ENCODE measurements at regions not wholly inside any gene's neighbourhood (a gene's known extent, or its start where the extent isn't known, plus 50 kb on each side); places are given as distances from the start of the nearest gene placed in this dataset.

DNA sequence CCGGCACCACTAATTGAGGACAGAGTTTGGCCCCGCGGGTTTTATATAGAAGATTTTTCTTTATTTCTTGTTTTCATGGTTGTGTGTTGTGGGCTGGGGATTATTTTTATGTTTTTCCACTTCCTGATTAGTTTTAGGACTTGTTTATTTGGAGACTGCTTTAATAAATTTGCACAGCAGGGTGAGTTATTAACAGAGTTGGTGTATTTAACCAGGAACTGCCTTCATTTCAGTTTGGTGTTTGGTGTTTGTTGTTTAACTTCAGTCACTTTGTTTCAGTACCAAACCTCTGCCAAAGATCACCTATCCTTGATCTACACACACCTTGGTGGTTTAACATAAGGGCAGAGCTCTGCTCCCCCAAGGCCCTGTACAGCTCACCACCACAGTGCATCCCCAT, 103.5 kb upstream of the LMO4 start:
- DNase-seq: no peak

DNA sequence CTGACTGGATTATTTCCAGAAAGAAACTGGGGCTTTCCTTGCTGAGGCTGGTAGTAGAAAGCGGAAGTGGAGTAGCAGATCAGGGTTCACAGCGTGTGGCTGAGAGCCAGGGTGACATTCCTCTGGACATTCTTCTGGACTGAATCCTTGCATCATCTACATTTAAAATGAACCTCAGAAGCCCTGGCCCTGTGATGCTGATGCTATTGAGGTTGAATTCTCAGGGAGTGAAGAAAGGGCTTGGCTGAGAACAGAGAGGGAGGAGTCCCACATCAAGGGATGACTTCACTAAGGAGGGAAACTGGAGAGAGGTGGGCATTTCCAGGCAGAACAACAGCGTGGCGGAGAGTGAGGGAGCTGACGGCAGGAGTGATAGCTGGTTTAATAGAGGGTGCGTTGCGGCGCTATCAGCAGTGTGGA, 102.3 kb upstream of the LMO4 start:
- DNase-seq: no peak

DNA sequence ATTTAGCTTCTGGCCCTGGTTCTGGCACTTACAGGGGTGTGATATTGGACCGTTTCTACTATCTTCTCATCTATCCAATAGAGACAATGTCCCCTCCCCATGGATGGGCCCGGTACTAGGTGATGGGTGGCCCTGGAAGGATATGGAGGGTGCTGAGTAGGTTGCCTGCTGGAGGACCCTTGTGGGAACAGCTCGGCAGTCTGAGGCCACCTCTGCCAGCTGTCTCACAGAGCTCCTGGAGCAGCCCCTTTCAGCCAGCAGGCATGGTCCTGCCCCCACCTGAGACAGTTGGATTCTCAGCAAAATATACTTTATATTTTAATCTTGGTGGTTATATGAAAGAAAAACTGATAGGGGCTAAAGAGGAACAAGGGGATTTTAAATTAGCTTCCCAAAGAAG, 101.0 kb upstream of the LMO4 start:
- no peak for DNase-seq

DNA sequence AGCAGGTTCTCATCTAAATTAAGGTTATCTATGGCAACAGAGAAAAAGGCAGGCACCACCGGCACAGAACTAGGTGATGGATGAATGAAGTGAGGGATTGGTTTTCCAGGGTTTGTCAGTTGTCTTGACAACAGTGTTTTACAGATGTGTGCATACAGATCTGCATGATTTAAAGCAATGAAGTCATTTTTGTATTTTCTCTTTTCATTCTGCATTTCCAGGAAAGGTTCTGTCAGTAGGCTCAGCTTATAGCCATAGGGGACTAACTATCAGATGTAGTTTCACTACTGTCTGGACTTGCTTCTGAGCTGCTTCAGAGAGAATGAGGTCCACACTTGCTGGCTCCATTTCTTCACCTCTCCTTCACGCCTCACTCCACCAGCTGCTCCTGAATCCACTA, 98.2 kb upstream of the LMO4 start:
- no peak for DNase-seq

DNA sequence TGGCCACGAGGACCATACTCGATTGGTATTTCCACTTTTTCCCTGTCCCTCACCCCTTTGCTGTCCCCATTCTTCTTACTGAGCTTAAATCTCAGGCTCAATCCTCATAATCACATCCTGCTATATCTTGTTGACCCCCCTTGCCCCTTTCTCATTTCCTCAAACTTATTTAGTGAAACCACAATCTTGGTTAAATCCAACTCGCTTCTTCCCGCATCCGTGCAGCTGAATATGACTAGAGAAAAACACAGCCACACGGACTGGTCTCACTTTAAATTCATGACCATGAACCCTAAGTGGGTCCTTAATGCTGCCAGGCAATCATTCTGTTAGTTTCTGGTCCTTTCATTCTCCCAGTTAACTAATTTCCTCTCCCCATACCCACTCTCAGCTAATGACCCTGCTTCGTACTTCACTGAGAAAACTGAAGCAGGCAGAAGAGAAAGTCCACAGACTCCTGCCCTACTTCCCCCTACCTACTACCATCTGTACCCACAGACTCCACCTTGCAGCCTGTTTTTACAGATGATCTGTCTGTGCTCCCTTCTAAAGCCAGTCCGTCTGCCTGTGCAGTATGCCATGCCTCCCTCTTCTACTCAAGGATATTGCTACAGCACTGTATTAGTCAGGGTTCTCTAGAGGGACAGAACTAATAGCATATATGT, 96.8 kb upstream of the LMO4 start:
- DNase-seq: no peak

DNA sequence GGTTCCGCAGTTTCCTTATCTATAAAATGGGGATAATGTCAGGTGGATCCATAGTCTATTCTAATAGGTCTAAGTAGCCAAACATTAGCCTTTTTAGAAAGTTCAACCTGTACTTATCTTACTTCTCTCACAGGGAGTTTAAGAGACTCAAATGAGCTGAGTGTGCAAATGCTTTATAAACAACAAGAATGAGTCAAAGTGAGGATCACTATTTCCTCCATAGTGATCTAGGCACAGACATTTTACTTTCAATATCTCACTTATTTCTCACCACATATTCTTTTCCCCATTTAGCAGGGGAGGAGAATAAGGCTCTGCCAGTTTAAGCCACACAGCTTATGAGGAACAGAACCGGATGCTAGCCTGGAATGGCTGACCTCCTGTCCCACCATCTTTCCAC, 92.1 kb upstream of the LMO4 start:
- DNase-seq: no peak

DNA sequence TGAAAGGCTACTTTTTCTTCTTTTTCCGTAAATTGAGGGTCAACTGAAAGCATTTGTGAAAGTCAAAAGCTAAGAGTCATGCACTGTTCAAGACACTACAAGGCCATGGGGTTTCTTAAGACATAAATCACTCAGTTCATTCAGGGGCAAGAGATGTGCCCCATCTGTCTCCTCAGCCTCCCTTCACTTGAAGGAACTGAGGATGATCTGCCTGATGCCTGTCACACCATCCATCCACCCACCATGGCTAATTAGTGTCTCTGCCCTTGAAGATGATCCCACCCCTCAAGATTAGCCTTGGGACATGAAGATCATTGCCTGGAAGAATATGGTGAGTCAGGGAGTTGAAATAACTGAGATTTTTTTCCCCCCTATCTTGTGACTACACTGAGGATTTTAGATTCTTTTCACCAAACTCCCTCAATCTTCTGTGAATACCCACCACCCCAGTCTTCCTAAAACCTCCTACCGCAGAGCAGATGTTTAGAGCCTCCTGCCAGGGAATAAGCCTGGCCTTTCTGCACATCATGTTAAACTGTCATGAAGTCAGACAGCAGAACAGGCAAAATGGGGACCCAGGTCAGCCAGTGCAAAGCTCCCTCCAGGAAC, 88.6 kb upstream of the LMO4 start:
- no peak for DNase-seq

DNA sequence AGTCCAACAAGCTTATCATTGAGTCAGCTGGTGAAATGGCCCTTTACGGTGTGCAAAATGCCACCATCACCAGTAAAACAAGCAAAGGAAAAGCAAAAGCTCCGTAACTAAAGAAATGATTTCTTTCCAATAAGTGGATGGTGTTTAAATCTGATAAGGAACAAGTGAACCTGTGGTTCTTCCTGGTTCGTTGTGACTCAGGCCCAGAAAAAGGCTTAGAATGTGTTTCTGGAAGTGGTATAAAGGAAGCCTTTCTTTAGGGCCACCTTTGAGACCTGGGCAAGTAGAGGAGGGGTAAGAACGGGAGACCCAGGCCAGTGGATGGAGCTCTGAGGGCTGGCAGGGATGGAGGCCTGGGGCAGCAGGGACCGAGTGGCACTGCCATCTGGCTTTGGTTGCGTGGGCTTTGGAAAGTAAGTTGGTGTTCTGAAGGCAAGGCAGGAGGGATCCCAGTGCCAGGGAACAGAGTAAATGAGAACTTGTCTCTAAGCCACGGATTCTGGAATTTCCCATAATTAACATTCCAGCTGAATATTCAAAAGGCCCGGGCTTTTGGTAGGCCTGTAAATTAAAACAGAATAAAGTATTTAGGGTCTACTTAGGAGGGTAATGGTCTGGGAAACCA, 87.9 kb upstream of the LMO4 start:
- peak; percentile 27 for DNase-seq

DNA sequence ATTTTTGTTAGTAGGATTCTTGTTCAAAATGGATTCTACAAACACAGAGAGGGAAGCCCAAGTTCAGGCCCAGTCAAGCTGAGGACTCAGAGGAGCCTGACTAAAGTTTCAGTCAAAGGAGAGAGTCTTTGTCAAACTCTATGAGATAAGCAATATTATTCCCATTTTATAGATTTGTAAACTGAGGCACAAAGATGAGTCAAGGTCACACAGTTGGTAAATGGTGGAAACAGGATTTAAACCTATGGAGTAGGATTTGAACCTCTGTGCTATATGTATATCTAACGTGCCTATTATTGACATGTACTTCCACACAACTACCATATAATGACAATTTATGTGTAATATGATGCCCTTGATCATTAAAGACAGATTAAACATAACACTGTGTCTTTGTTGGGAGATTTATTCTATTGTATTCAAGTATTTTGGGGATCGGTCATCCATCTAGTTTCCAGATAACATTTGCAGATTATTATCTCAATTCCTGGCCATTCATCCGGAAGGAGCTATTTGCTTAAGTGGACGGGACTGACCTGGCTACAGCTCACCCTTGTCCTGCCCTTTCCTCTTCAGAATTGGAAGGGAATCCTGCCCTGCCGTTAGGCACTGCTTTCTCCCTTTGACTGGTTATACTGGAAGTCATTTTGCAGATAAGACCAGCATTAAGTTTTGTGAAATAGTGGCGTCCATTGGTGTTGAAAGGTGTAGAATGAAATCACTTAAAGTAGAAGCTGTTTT, 86.1 kb upstream of the LMO4 start:
- DNase-seq: no peak

DNA sequence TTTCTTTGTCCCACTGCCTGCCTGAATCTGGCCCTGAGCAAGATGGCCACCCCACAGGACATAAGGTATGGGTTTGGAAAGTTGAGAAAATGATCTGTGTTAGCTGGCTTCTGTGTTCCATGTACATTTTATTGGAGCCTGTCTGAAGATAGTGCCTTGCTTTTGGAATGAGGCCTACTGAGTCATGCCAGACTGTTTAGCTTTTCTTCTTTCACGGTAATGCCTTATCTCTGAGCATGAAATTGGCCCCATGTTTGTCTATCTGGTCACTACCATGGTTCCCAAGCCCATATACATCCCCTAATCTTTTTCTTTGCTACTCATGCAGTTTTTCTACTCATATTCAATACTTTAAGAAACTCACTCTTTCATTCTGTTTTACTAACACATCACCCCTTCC, 85.1 kb upstream of the LMO4 start:
- DNase-seq: no peak

DNA sequence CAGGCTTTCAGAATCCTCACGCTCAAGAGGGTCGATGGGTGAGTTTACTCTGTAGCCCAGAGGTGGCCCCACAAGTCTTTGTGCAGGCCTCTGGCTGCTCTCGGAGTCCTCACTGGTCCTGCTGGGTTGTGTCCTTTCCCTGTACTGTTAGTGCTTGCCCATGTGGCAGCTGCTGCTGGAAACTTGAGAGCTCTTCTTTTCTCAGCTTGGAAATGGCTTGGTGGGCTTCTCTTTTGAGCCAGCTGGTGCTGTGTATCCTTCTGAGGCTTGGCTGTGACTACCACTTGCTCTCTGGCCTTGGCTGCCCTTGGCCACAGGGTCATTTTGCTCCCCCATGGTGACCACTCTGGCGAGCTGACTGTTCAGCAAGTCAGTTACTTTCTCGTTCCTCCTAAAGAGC, 82.2 kb upstream of the LMO4 start:
- DNase-seq: no peak

DNA sequence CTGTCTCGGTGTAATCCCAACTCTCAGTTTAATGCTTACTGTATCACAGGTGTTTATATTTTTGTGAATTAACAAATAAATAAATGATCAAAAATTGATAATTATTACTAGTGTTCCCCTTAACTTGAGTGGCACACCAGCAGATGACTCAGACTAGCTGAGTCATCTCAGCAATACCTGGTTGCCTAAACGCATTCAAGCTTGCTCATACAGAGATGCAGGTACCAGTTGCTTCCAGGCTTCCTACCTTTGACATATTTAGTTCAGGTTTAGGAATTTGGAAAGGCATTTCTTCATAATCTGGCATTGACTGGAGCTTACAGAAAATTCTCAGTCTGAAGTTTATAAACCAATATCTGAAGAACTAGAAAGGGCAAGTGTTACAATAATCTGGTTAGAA, 78.9 kb upstream of the LMO4 start:
- DNase-seq: no peak

DNA sequence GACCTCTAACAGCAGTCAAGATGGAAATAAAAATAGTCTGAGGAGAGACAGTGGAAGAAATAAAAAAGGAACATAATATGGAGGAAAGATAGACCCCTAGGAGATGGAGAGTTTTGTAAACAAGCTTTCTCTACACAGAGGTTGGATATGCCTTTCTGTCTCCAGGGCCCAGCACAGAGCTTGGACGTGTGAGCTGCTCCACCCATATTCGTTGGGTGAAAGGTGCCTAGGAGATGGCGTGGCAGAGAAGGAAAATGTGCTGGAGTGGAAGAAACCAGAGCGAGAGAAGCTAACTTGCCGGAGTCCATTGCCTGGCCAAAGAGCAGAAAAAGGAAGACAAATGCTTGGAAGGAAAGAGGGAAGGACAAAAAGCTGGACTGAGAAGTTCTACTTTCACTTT, 78.3 kb upstream of the LMO4 start:
- no peak for DNase-seq

DNA sequence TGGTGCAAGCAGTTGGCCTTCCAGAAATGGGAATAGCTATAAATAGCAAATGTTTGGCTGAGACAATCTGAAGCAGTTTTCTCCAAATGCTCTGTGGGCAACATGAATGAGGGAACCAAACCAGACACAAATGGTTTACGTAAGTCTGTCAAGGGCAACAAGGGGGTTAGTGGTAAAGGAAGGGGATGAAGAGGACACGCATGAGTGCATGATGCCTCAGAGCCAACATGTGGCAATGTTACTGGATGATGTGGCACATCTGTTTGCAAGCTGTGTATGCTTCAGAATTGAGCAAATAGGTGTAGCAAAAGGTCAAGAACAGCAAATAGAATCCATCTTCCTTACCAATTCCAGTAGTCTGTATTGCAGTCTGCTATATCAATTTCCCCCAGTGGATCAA, 76.3 kb upstream of the LMO4 start:
- DNase-seq: no peak

DNA sequence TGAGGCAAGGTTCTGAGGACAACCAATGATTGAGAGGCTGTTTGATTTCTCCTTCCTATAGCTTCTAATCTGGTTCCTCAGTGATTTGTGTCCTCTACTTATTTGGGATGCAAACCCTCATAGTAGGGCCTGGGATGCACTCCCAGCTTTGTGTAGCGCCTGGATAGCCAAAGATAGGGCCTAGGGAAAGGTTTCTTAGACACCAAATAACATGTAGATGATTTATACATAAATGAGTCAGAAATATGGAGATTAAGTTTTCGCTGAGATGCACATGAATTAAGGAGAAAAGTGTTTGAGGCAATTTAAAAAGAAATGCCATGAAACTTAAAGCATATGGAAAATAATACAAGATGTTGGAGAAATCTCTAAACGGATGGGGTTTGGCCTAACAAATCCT, 66.0 kb upstream of the LMO4 start:
- no peak for DNase-seq

DNA sequence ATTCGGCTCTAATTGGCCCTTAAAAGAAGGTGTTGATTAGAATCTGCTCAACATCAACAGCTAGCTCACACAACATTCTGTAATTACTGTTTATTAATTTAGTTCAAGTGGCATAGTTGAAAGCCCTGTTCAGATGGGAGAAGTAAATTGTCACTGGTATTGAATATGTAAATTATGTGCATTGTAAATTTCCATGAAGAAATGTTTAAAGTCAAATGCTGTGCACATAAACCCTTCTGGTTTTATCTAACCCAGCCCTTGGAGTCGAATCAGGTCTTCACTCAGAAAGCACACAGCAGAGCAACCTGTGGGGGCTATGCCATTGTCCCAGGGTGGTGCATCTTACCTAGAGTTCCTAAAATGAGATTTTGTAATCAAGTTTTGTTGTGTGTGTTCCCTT, 65.4 kb upstream of the LMO4 start:
- DNase-seq: no peak

DNA sequence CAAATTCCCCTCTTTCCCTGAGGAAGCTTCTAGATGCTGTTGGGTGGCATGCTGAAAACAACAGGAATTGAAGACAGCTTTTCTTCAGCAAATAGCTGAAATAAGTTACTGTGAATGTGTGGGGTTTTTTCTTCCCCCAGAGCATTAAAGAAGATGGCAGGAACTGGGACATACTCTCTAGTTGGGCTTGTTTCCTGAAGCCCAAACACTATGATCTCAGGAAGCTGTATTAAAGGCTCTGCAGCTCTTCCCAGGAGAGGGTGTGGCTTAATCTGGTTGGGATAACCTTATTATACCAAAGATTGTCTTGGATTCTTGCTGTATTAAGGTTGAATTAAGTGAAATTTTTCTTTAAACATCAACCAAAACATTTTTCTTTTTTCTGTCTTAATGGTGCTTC, 64.9 kb upstream of the LMO4 start:
- no peak for DNase-seq

DNA sequence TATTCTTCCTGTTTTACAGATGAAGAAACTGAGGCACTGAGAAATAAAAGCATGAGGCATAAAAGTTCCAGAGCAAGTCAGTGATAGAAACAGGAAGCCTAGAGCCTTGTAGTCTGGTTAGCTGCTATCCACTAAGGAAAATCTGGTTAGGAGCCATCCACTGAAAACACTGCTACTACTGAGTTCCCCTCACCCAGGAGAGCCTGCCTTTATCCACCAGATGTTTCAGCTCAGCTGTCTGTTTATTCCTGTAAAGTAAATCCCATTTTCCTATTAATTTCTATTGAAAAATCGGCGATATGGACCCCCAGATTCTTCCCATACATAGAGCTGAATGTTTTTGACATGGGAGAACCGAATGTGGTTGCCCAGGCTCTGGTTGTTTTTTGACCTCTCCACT, 63.7 kb upstream of the LMO4 start:
- DNase-seq: no peak

DNA sequence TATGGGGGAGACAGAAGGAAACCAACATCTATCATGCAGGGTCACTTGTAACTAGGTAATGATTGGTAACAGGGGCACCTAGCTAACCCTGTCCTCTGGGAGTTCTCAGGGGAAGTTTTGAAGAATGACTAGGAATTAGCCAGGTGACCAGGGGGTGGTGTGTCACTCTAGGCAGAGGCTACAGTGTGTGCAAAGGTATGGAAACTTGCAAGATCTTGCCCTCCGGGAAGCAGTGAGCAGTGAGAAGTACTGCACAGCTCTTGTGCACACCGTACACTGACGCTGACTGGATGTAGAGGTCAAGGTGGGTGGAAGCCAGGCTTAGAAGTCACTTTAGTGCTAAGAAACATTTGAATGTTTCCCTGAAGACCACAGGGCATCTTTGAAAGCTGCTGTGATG, 62.9 kb upstream of the LMO4 start:
- no peak for DNase-seq

DNA sequence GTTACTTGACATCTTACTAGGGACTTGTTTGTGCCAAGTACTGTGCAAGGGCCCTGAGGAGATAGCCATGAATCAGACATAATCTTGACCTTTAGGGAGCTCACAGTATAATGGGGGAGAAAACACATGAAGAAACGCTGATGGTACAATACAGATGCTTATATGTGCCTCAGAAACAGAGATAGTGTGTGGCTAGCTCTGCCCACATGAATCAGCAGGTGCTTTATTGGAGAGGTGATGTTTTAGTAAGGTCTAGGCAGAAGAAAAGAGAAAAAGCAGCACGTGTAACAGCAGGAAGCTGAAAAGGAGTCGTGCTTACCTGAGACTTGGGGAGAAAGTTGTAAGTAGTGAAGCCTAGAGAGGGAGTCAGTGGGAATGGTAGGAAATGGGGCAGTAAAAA, 60.6 kb upstream of the LMO4 start:
- DNase-seq: no peak

DNA sequence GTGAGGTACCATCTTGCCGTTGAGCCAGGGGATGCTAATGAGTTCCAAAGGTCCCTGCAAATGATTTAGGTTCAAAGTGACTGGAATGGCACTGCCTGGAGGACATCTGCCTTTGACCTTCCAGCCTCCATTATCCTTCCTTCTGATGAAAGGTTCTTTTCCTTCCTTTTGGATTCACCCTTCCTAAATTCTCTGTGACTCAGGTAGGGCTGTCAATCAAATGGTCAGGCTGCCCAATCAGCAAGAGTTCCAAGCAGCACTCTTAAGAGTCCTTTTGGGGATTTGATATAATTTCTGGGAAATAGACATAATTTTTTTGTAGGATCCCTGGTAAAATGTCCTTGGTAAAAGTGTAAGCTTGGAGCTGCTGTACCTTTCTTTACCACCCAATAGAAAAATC, 58.8 kb upstream of the LMO4 start:
- no peak for DNase-seq

DNA sequence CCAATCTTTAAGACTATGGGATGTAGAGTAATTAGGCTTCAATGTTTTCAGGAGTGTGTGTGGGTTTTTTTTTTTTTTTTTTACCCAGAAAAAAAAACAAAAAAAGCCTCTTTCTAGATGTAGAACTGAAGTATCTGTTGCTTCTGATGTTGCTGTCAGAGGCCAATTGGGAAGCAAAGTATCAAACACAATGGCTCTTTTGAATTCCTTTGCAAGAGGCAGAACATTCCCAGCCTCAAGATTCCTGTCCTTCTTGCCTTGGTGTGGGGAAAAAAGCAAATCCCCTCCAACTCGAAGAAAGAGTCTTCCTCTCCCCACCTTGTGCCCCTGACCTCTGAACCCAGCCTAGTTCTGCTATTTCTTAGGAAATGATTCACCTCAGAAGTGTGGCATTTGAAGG, 55.4 kb upstream of the LMO4 start:
- no peak for DNase-seq

DNA sequence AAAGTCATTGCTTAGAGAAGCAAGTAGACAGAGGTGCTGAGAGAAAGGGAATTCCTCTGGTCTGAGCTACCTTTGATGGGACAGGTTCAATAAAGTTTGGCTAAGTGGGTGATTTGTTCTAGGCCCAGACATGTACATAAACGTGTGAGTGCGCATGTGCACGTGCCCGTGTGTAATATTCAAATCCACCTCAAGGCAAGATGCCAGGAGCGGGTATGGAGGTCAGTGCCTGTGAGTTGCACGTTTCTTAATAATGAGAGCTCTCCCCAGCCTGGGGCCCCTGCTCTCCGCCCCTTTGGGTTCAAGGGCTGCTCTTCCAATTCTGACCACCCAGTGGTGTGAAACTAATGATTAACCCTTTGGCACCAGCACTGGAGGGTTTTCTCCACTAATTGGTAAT, 53.8 kb upstream of the LMO4 start:
- DNase-seq: no peak

Data from midbrain (tissue), 1 donor.